ENCODE measurements at regions not wholly inside any gene's neighbourhood (a gene's known extent, or its start where the extent isn't known, plus 50 kb on each side); places are given as distances from the start of the nearest gene placed in this dataset.

- no peaks in the 10 kb centered on the region for H3K79me2 ChIP-seq (ENCODE audit: control insufficient read depth in 1 of 2, insufficient read depth in 2 of 2, low read length in 2 of 2)
Observed at GRCh38 chr11:92845390-92845789, 124.1 kb upstream of the MTNR1B start.

More at GRCh38 chr11:92845390-92845789, 124.1 kb upstream of the MTNR1B start:
- ChIA-PET POLR2A (ENCODE audit: partially characterized antibody) (no interaction called here), CTCF (ENCODE audit: partially characterized antibody) (interaction anchor here (1.1 to 2.4 kb wide), 4 partner anchors 15 to 41 kb away, joined by 3 to 10 read pairs (median 6); no protein-coding TSS in a partner anchor)
- Histone ChIP-seq H3K9ac (replicated peaks in 1 of 4; ENCODE audit: extremely low read depth in 1 of 4, low read depth in 3 of 4, low read length in 3 of 4) (no peak overlapping the region), H3K9me3 (ENCODE audit: insufficient read depth in 2 of 2, low read depth in 1 of 2, low read length in 1 of 2) (no peaks in the 10 kb centered on the region), H2BK15ac (ENCODE audit: low read length) (no peak overlapping the region), H2AK5ac (ENCODE audit: low read depth, low read length) (no peak overlapping the region), H3K14ac (ENCODE audit: insufficient read length) (no peak overlapping the region), H3K4me1 (replicated peaks in 1 of 4; ENCODE audit: control insufficient read depth in 3 of 4, insufficient read depth in 4 of 4, low read length in 3 of 4) (peaks cover 0 to 5% (median 3%) of the 10 kb centered on the region in 4 experiments; a peak in 3 of 7 replicates), H4K20me1 (replicated peaks in 1 of 2; ENCODE audit: control insufficient read depth in 1 of 2, insufficient read depth in 2 of 2, low read length in 2 of 2) (peaks cover 0 to 2% of the 10 kb centered on the region in 2 experiments), H2AFZ (ENCODE audit: low read length) (no peak overlapping the region), H2BK20ac (ENCODE audit: low read length) (no peak overlapping the region), H3K23me2 (ENCODE audit: low read depth, low read length) (no peaks in the 10 kb centered on the region), H4K8ac (ENCODE audit: extremely low read depth, insufficient read depth, low read length) (no peak overlapping the region), H4K91ac (replicated peaks; ENCODE audit: insufficient read length, low read length) (no peak overlapping the region), H3K79me1 (ENCODE audit: low read depth, low read length) (no peaks in the 10 kb centered on the region), H3K18ac (ENCODE audit: extremely low read depth, low read length) (no peak overlapping the region), H3K27ac (ENCODE audit: low read depth, low read length) (no peak overlapping the region), H2BK5ac (ENCODE audit: low read depth, low read length) (no peak overlapping the region; the same call in 1 of the 2 replicates), H3K36me3 (ENCODE audit: control insufficient read depth in 2 of 4, insufficient read depth in 4 of 4, low read length in 3 of 4) (peaks cover 0 to 2% (median 0%) of the 10 kb centered on the region in 4 experiments; a peak in 1 of 8 replicates), H3K23ac (ENCODE audit: insufficient read length) (no peak overlapping the region), H4K5ac (ENCODE audit: insufficient read length, low read depth, low read length) (no peak overlapping the region), H2BK12ac (ENCODE audit: low read depth, low read length) (no peak overlapping the region), H3K4me3 (ENCODE audit: extremely low read depth in 1 of 4, insufficient read depth in 2 of 4, low read depth in 3 of 4, low read length in 4 of 4) (no peak overlapping the region), H3K4me2 (ENCODE audit: insufficient read depth in 1 of 2, low read depth in 2 of 2, low read length in 2 of 2) (no peak overlapping the region), H3K27me3 (replicated peaks in 1 of 4; ENCODE audit: control insufficient read depth in 3 of 4, extremely low read depth in 1 of 4, insufficient read depth in 3 of 4, low read length in 3 of 4) (no peaks in the 10 kb centered on the region), H3K4ac (replicated peaks; ENCODE audit: insufficient read length, low read depth, low read length) (no peak overlapping the region), H2BK120ac (replicated peaks; ENCODE audit: low read depth, low read length) (no peak overlapping the region), H3K56ac (replicated peaks; ENCODE audit: insufficient read length, low read depth, low read length) (no peak overlapping the region)
- WGBS, 2 experiments (ENCODE audit: extremely low coverage in 1 of 2, insufficient coverage in 1 of 2, insufficient read length in 1 of 2, insufficient replicate concordance in 2 of 2, low coverage in 1 of 2, low lambda C conversion rate in 2 of 2, missing lambda C conversion rate in 1 of 2): 90% methylated on average over 4 of the region's 4 CpGs; no CpG with 5 or more reads in 1 of the 2 experiments
- FAIRE-seq: no peak
- TF ChIP-seq CBX8 (IDR thresholded peaks at IDR 0.05; ENCODE audit: borderline replicate concordance, low read depth, low read length) (no peak), CTCF (IDR thresholded peaks at IDR 0.05; ENCODE audit: control extremely low read depth in 1 of 3, insufficient read depth in 1 of 3, low read depth in 1 of 3, low read length in 3 of 3) (no peak), JUN (IDR thresholded peaks at IDR 0.05; ENCODE audit: low read depth, low read length) (no peak), POU5F1 (IDR thresholded peaks at IDR 0.05; ENCODE audit: low read depth, low read length) (no peak), ASH2L (IDR thresholded peaks at IDR 0.05; ENCODE audit: low read length) (no peak), ZNF274 (IDR thresholded peaks at IDR 0.05; ENCODE audit: borderline replicate concordance, extremely low read depth, low read length) (no peak), HDAC2 (IDR thresholded peaks at IDR 0.05; ENCODE audit: borderline replicate concordance in 1 of 2, low read depth in 2 of 2, low read length in 2 of 2) (no peak), NANOG (IDR thresholded peaks at IDR 0.05; ENCODE audit: insufficient read depth, low read depth, low read length, poor library complexity, severe bottlenecking) (no peak)
- no peak for DNase-seq (ENCODE audit: low read depth in 1 of 2, low spot score in 2 of 2)
